ENCODE measurements at regions not wholly inside any gene's neighbourhood (a gene's known extent, or its start where the extent isn't known, plus 50 kb on each side); places are given as distances from the start of the nearest gene placed in this dataset.

DNA sequence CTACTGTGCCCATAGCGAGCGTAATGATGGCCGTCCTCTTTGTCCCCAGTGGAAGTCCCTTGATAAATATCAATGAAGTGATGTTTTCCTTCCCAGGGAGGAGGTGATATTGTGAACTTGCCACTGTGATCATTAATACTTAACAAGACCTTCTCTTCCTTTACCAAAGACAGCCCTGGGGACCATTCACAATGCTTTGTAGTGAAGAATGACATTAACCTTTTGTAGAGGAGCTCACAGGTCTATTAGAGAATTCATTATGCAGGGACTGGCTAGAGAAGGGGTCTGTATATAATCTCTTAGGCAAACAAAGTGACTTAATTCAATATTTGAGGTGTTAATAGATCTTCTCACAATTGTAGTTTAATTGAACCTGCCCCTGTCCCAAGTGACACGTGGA, 452.9 kb upstream of the DMAC1 start:
- no peak for TF ChIP-seq POLR2AphosphoS5 (IDR thresholded peaks at IDR 0.05)
- TF ChIP-seq, protein P1, sequence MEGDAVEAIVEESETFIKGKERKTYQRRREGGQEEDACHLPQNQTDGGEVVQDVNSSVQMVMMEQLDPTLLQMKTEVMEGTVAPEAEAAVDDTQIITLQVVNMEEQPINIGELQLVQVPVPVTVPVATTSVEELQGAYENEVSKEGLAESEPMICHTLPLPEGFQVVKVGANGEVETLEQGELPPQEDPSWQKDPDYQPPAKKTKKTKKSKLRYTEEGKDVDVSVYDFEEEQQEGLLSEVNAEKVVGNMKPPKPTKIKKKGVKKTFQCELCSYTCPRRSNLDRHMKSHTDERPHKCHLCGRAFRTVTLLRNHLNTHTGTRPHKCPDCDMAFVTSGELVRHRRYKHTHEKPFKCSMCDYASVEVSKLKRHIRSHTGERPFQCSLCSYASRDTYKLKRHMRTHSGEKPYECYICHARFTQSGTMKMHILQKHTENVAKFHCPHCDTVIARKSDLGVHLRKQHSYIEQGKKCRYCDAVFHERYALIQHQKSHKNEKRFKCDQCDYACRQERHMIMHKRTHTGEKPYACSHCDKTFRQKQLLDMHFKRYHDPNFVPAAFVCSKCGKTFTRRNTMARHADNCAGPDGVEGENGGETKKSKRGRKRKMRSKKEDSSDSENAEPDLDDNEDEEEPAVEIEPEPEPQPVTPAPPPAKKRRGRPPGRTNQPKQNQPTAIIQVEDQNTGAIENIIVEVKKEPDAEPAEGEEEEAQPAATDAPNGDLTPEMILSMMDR (IDR thresholded peaks at IDR 0.05) = no peak
